GM18867 (cell line): ENCODE measurements at regions not wholly inside any gene's neighbourhood (a gene's known extent, or its start where the extent isn't known, plus 50 kb on each side); places are given as distances from the start of the nearest gene placed in this dataset.
"Not testable (repeated sequence)": the region's sequence is repeated elsewhere in the genome, so short reads cannot be mapped to it uniquely, and the experiment has no call there.

ENCODE experiments used
- ATAC-seq: cut with Tn5 transposase; IDR thresholded peaks from one replicate; pipeline ENCODE4 v1.9.1; 2021; ENCODE audit warnings: mild to moderate bottlenecking, moderate library complexity; ENCODE audit not compliant: unreplicated experiment

GRCh38 chr4:31417040-31417439 is 696.9 kb downstream of the PCDH7 start:
- no peak for ATAC-seq

DNA sequence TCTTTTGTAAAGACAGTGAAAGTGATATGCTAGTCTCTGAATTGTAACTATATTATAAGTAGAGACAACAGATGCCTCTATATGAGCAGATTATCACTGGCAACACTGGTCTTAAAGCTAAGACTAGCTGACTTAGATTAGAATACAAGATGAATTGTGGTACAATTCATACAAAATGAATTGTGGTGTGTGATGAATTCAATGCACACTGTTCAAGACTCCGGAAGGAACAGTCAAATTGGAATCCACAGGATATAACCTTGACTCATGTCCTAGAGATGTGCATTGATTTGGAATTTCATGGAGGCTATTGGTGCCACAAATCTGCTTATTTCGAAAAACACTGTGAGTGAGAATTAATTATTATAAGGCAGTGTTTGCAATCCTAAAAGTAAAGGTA is 701.8 kb downstream of the PCDH7 start:
- ATAC-seq: no peak

GRCh38 chr4:31427691-31428090 is 707.5 kb downstream of the PCDH7 start:
- ATAC-seq: no peak

GRCh38 chr4:31442236-31442635 is 722.1 kb downstream of the PCDH7 start:
- ATAC-seq: no peak

GRCh38 chr4:31445526-31445925 is 725.4 kb downstream of the PCDH7 start:
- ATAC-seq: no peak

GRCh38 chr4:31455612-31456011 is 735.4 kb downstream of the PCDH7 start:
- ATAC-seq: no peak

- ATAC-seq: no peak
These were observed 738.6 kb downstream of the PCDH7 start for GRCh38 chr4:31458813-31459212.

DNA sequence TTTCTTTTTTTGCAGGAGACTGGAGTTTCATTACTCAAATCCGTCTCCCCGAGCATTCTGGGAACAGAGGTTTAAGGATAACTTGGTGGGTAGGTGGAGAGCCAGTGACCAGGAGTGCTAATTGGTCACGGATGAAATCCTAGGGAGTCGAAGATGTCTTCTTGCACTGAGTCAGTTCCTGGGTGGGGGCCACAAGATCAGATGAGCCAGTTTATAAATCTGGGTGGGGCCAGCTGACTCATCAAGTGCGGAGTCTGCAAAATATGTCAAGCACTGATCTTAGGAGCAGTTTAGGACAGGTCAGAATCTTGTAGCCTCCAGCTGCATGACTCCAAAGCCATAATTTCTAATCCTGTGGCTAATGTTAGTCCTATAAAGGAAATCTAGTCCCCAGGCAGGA is 741.3 kb downstream of the PCDH7 start:
- no peak for ATAC-seq

- no peak for ATAC-seq
These were observed 747.6 kb downstream of the PCDH7 start for GRCh38 chr4:31467781-31468180.

GRCh38 chr4:31474221-31474620 is 754.1 kb downstream of the PCDH7 start:
- no peak for ATAC-seq

DNA sequence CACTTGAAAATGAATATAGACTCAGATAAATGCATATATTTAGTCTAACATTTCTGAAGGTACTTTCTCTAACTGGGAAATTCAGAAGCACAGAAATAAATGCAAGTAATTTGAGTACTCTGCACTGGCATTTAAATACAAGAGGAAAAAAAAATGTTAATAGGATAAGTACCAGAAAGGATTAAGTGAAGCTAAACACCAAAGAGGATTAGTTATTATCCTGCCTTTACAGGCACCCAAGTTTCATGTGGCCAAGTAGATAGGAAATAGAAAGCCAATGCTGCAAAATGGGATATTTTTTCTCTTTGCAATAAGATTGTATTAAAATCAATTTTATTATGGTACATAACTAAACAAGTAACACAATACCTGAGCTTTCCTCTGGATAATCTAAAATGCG is 762.5 kb downstream of the PCDH7 start:
- no peak for ATAC-seq

DNA sequence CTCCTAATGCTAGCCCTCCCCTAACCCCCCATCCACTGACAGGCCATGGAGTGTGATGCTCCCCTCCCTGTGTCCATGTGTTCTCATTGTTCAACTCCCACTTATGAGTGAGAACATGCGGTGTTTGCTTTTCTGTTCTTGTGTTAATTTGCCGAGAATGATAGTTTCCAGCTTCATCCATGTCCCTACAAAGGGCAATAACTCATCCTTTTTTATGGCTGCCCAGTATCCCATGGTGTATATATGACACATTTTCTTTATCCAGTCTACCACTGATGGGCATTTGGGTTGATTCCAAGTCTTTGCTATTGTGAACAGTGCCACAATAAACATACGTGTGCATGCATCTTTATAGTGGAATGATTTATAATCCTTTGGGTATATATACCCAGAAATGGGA is 779.0 kb downstream of the PCDH7 start:
- not testable (repeated sequence) for ATAC-seq

GRCh38 chr4:31516520-31516919 is 796.4 kb downstream of the PCDH7 start:
- no peak for ATAC-seq

- ATAC-seq: no peak
These were observed 798.7 kb downstream of the PCDH7 start for GRCh38 chr4:31518796-31519250.

DNA sequence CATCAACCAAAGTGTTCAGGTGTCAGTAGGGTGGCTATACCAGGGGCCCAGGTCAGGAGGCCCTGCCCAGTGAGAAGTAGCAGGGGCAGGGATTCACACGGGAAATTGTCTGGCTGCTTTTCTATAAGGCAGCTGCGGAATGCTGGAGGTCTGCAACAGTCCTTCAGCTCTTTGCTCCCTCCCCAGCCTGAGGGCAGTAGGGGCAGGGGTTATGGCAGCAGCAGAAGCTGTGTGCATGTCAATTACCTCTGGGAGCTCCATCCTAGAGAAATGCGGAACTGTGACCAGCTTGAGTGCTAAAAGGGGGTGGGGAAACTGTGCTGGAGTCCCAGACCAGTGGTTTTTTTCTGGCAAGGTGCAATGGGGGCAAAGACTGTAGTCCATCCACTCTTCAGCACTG is 810.4 kb downstream of the PCDH7 start:
- ATAC-seq: no peak

- no peak for ATAC-seq
These were observed 818.7 kb downstream of the PCDH7 start for GRCh38 chr4:31538877-31539276.

GRCh38 chr4:31539284-31540069 is 819.3 kb downstream of the PCDH7 start:
- no peak for ATAC-seq

DNA sequence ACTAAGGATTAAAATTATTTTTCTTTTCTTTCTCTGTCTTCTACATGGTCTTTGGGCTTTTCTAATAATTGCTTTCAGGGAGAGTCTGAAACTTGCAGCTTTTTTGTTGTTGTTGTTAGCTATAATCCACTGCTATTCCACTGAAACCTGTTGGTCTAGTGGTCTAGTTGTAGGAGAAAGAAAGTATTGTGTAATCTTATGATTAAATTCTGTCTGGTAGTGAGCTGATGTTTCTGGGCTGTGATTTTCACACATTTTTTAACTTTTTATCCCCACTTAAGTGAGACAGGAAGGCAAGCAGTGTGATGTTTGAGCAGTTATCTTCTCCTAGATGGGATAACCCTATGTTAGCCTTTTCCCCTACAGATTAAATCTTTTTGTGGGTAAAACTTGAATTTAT is 825.2 kb downstream of the PCDH7 start:
- ATAC-seq: no peak

DNA sequence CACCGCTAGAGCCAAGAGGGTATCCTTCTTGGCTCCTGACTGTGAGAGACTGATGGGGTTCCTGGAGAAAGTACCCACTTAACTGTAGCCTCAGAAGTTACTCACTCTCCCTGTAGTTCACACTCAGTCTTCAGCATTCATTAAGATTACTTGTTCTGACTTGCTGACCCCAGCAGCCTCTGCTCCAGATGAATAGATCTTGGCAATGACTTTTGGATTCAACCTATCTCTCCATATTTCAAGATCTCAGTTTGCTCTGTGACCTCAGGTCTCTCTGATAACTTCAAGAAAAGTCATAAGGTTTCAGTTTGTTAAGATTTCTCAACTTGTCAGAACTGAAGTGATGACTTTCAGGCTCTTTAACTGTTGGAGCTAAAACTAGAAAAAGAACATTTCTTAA is 825.6 kb downstream of the PCDH7 start:
- no peak for ATAC-seq

DNA sequence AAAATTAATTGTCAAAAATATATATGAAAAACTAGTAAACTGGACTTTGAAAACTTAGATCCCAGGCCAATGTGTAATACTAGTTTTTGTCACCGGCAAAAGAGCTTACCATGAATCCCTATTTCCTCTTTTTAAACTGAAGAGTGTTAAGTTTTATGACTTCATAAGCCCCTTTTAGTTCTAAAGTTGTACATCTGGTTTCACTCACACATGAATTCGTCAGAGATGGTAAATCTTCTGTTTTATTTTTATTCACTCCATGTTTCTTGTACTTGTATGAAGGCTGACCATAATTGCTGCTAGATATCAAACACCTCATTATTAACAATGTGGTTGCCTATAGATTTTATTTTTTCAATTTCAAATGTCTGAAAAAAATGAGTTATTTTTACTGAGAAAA is 827.9 kb downstream of the PCDH7 start:
- no peak for ATAC-seq

- ATAC-seq: no peak
These were observed 828.7 kb downstream of the PCDH7 start for GRCh38 chr4:31548823-31549222.

GRCh38 chr4:31549256-31549655 is 829.1 kb downstream of the PCDH7 start:
- no peak for ATAC-seq

- ATAC-seq: no peak
These were observed 837.3 kb downstream of the PCDH7 start for GRCh38 chr4:31557437-31557836.
